Osteocyte (in vitro differentiated cells): ENCODE measurements at regions not wholly inside any gene's neighbourhood (a gene's known extent, or its start where the extent isn't known, plus 50 kb on each side); places are given as distances from the start of the nearest gene placed in this dataset.

Experiments used
- DNase-seq: peaks from one replicate; pipeline ENCODE4 v3.0.0; 2021; ENCODE audit warnings: mixed read lengths; ENCODE audit not compliant: unreplicated experiment; ENCODE audit errors: extremely low spot score
- H3K27ac Mint-ChIP-seq: one replicate; pipeline ENCODE4 v1.8.0; 2021; ENCODE audit warnings: mild to moderate bottlenecking, mixed read lengths; ENCODE audit not compliant: unreplicated experiment
- H3K27me3 Mint-ChIP-seq: one replicate; pipeline ENCODE4 v1.8.0; 2021; ENCODE audit warnings: mixed read lengths; ENCODE audit not compliant: unreplicated experiment
- H3K36me3 Mint-ChIP-seq: one replicate; pipeline ENCODE4 v1.8.0; 2021; ENCODE audit warnings: mixed read lengths; ENCODE audit not compliant: unreplicated experiment
- H3K4me1 Mint-ChIP-seq: one replicate; pipeline ENCODE4 v1.8.0; 2021; ENCODE audit warnings: mixed read lengths; ENCODE audit not compliant: unreplicated experiment
- H3K4me3 Mint-ChIP-seq: one replicate; pipeline ENCODE4 v1.8.0; 2021; ENCODE audit warnings: mild to moderate bottlenecking, moderate library complexity, mixed read lengths; ENCODE audit not compliant: unreplicated experiment
- H3K9me3 Mint-ChIP-seq: one replicate; pipeline ENCODE4 v1.8.0; 2021; ENCODE audit warnings: mixed read lengths; ENCODE audit not compliant: unreplicated experiment
- CTCF ChIP-seq: fragments of 200-600 bp; sonication (generic); IDR thresholded peaks from 2 replicates; pipeline ENCODE4 v1.5.0; 2021; ENCODE audit warnings: antibody characterized with exemption, mild to moderate bottlenecking, moderate library complexity

DNA sequence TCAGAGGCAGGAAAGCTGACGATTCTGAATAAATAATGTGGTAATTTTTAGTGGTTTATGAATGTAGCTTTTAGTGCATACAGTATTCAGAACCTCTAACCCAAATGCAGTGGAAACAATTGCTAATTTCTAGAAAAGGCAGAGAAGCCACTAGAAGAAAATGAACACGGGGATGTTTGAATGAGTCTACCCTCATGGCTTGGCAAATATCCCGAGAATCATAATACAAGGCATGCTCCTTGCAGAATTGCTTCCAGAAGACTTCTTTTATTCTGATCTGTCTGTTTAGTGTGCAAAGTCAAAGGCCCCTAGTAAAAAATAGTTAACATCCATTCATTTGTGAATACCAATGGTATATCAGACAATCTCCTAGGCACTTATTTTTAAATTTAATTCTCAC lies 246.8 kb downstream of the LMO4 start:
- Mint-ChIP-seq H3K27ac (no peak overlapping the region), H3K36me3 (no peaks in the 10 kb centered on the region), H3K4me1 (no peaks in the 10 kb centered on the region), H3K27me3 (no peaks in the 10 kb centered on the region), H3K4me3 (no peak overlapping the region), H3K9me3 (peaks cover 5% of the 10 kb centered on the region)
- no peak for TF ChIP-seq CTCF
- no peak for DNase-seq

DNA sequence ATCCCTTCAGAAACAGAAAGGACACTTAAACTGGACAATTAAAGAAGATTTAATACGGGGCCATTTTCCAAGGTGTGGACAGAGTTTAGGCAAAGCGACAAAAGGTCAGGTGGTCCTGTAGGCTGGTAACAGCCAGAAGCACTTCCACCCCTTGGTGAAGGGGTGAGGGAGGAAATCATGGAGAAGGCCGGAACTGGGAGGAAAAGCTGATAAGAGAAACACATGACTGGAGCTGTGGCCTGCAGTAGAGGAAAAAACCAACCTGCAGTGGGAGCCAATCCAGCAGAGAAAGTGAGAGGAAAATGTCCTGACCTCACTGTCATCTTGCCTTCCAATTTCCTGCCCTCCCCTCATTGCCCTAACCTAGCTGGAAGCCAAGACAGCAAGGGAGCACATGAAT lies 249.8 kb downstream of the LMO4 start:
- Mint-ChIP-seq H3K36me3 (no peaks in the 10 kb centered on the region), H3K27ac (no peak overlapping the region)

GRCh38 chr1:87583459-87583858 lies 254.8 kb downstream of the LMO4 start:
- no peaks in the 10 kb centered on the region for H3K36me3 Mint-ChIP-seq
- H3K9me3 Mint-ChIP-seq, result no peaks in the 10 kb centered on the region
- no peak for DNase-seq
- no peak overlapping the region for H3K4me3 Mint-ChIP-seq
- no peaks in the 10 kb centered on the region for H3K4me1 Mint-ChIP-seq
- H3K27me3 Mint-ChIP-seq, result peaks cover 3% of the 10 kb centered on the region
- no peak overlapping the region for H3K27ac Mint-ChIP-seq
- TF ChIP-seq CTCF, result no peak

More for the DNA sequence above, 249.8 kb downstream of the LMO4 start:
- no peak for DNase-seq
- Mint-ChIP-seq H3K9me3 (peaks cover 5% of the 10 kb centered on the region), H3K4me1 (no peaks in the 10 kb centered on the region), H3K4me3 (no peak overlapping the region), H3K27me3 (no peaks in the 10 kb centered on the region)
- no peak for TF ChIP-seq CTCF

- no peak overlapping the region for H3K4me3 Mint-ChIP-seq
- H3K4me1 Mint-ChIP-seq, result no peaks in the 10 kb centered on the region
- no peaks in the 10 kb centered on the region for H3K36me3 Mint-ChIP-seq
- TF ChIP-seq CTCF, result no peak
- no peaks in the 10 kb centered on the region for H3K9me3 Mint-ChIP-seq
- DNase-seq, result no peak
- no peak overlapping the region for H3K27ac Mint-ChIP-seq
- peaks cover 3% of the 10 kb centered on the region for H3K27me3 Mint-ChIP-seq
Measured at GRCh38 chr1:87584586-87584985, 255.9 kb downstream of the LMO4 start.

DNA sequence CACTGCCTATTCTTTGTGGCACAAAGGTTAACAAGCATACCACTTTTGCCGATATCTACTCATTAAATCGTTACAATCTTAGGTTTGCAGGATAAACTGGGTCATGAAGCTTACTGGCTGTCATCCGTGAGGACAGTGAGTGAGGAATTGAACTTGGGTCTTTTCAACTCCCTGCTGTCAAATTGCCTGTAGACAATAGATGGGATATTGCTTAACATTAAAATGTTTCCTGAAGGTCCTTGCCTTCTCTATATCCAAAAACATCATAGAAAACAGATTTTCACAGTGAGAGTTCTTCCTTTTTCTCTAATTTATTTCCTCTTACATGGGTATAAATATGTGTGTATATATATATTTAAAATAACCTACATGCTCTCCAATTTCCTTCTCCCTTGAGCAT lies 257.8 kb downstream of the LMO4 start:
- Mint-ChIP-seq H3K9me3 (no peaks in the 10 kb centered on the region), H3K4me1 (no peaks in the 10 kb centered on the region), H3K4me3 (no peak overlapping the region), H3K27me3 (peaks cover 3% of the 10 kb centered on the region), H3K27ac (no peak overlapping the region), H3K36me3 (no peaks in the 10 kb centered on the region)
- DNase-seq, result no peak
- no peak for TF ChIP-seq CTCF
